Mesodermal cell (in vitro differentiated cells): ENCODE measurements at regions not wholly inside any gene's neighbourhood (a gene's known extent, or its start where the extent isn't known, plus 50 kb on each side); places are given as distances from the start of the nearest gene placed in this dataset.

Source experiments
- H3K27ac ChIP-seq: 2 replicates; pipeline ENCODE4 v1.7.0; 2013; ENCODE audit warnings: mild to moderate bottlenecking, low read depth, low read length, moderate library complexity; ENCODE audit not compliant: severe bottlenecking
- H3K36me3 ChIP-seq: 2 replicates; pipeline ENCODE4 v1.7.1; 2013; ENCODE audit warnings: mild to moderate bottlenecking, low read length, moderate library complexity; ENCODE audit not compliant: control insufficient read depth, insufficient read depth
- H3K4me1 ChIP-seq: one replicate; pipeline ENCODE4 v1.7.1; 2013; ENCODE audit warnings: mild to moderate bottlenecking, low read length; ENCODE audit not compliant: insufficient read depth, control insufficient read depth, poor library complexity, severe bottlenecking
- H3K4me3 ChIP-seq: 2 replicates; pipeline ENCODE4 v1.7.0; 2013; ENCODE audit warnings: low read length, control low read depth, mild to moderate bottlenecking; ENCODE audit not compliant: insufficient read depth, poor library complexity, severe bottlenecking; ENCODE audit errors: extremely low read depth
- H3K9me3 ChIP-seq: 2 replicates; pipeline ENCODE4 v1.7.1; 2013; ENCODE audit warnings: mild to moderate bottlenecking, low read length, moderate library complexity; ENCODE audit not compliant: control insufficient read depth
- WGBS, 2 experiments: methylation state at CpG; one replicate each; pipeline ENCODE4 v1.1.5; 2013; ENCODE audit warnings: missing lambda C conversion rate in 2 of 2; ENCODE audit not compliant: insufficient coverage in 2 of 2; 5-methylcytosine and 5-hydroxymethylcytosine counted together

- H3K4me1 ChIP-seq, result no peaks in the 10 kb centered on the region
- no CpG with 5 or more reads among the region's 3 CpGs for WGBS, 2 experiments
- H3K36me3 ChIP-seq, result no peaks in the 10 kb centered on the region
- peaks cover 5% of the 10 kb centered on the region for H3K9me3 ChIP-seq
- H3K4me3 ChIP-seq, result no peak overlapping the region
- no peak overlapping the region for H3K27ac ChIP-seq
These were observed 301.3 kb upstream of the RBMS1 start for GRCh38 chr2:160794926-160795325.

- no peaks in the 10 kb centered on the region for H3K4me1 ChIP-seq
- H3K9me3 ChIP-seq, result no peaks in the 10 kb centered on the region
- no peaks in the 10 kb centered on the region for H3K36me3 ChIP-seq
- no peak overlapping the region for H3K4me3 ChIP-seq
- no peak overlapping the region for H3K27ac ChIP-seq
These were observed 310.3 kb upstream of the RBMS1 start for GRCh38 chr2:160803881-160804280.

- no peak overlapping the region for H3K27ac ChIP-seq
- no peaks in the 10 kb centered on the region for H3K9me3 ChIP-seq
- H3K4me1 ChIP-seq, result no peaks in the 10 kb centered on the region
- 80 to 100% methylated on average over 1 to 2 of the region's 3 CpGs for WGBS, 2 experiments
- H3K4me3 ChIP-seq, result no peak overlapping the region
- no peaks in the 10 kb centered on the region for H3K36me3 ChIP-seq
These were observed 316.8 kb upstream of the RBMS1 start for GRCh38 chr2:160810406-160810805.

- no peak overlapping the region for H3K4me3 ChIP-seq
- no peaks in the 10 kb centered on the region for H3K36me3 ChIP-seq
- no peaks in the 10 kb centered on the region for H3K4me1 ChIP-seq
- H3K27ac ChIP-seq, result no peak overlapping the region
- WGBS, 2 experiments, result 87 to 100% methylated on average over 1 to 3 of the region's 6 CpGs
- H3K9me3 ChIP-seq, result no peaks in the 10 kb centered on the region
These were observed 319.4 kb upstream of the RBMS1 start for GRCh38 chr2:160812830-160813505.

GRCh38 chr2:160813506-160813858 lies 319.9 kb upstream of the RBMS1 start:
- Histone ChIP-seq H3K36me3 (no peaks in the 10 kb centered on the region), H3K4me3 (no peak overlapping the region), H3K4me1 (no peaks in the 10 kb centered on the region), H3K27ac (no peak overlapping the region), H3K9me3 (no peaks in the 10 kb centered on the region)
- 90 to 95% methylated on average over 5 of the region's 5 CpGs for WGBS, 2 experiments

GRCh38 chr2:160816916-160817499 lies 323.4 kb upstream of the RBMS1 start:
- Histone ChIP-seq H3K27ac (no peak overlapping the region), H3K4me3 (no peak overlapping the region), H3K9me3 (no peaks in the 10 kb centered on the region), H3K4me1 (no peaks in the 10 kb centered on the region), H3K36me3 (no peaks in the 10 kb centered on the region)
- 86 to 94% methylated on average over 2 of the region's 2 CpGs for WGBS, 2 experiments

GRCh38 chr2:160820691-160821090 lies 327.1 kb upstream of the RBMS1 start:
- H3K9me3 ChIP-seq, result no peaks in the 10 kb centered on the region
- H3K4me3 ChIP-seq, result no peak overlapping the region
- 85 to 88% methylated on average over 2 to 4 of the region's 7 CpGs for WGBS, 2 experiments
- H3K4me1 ChIP-seq, result no peaks in the 10 kb centered on the region
- H3K36me3 ChIP-seq, result no peaks in the 10 kb centered on the region
- no peak overlapping the region for H3K27ac ChIP-seq

- H3K36me3 ChIP-seq, result no peaks in the 10 kb centered on the region
- H3K27ac ChIP-seq, result no peak overlapping the region
- no peaks in the 10 kb centered on the region for H3K4me1 ChIP-seq
- H3K9me3 ChIP-seq, result no peaks in the 10 kb centered on the region
- H3K4me3 ChIP-seq, result no peak overlapping the region
These were observed 328.4 kb upstream of the RBMS1 start for GRCh38 chr2:160822006-160822405.

- H3K4me3 ChIP-seq, result no peak overlapping the region
- no peaks in the 10 kb centered on the region for H3K36me3 ChIP-seq
- H3K9me3 ChIP-seq, result no peaks in the 10 kb centered on the region
- no CpG with 5 or more reads among the region's 1 CpG for WGBS, 2 experiments
- no peaks in the 10 kb centered on the region for H3K4me1 ChIP-seq
- no peak overlapping the region for H3K27ac ChIP-seq
These were observed 331.8 kb upstream of the RBMS1 start for GRCh38 chr2:160825433-160825832.

GRCh38 chr2:160826496-160826895 lies 332.9 kb upstream of the RBMS1 start:
- Histone ChIP-seq H3K4me3 (no peak overlapping the region), H3K4me1 (no peaks in the 10 kb centered on the region), H3K36me3 (no peaks in the 10 kb centered on the region), H3K9me3 (no peaks in the 10 kb centered on the region), H3K27ac (no peak overlapping the region)

GRCh38 chr2:160828076-160828475 lies 332.2 kb upstream of the TANK start:
- no peaks in the 10 kb centered on the region for H3K36me3 ChIP-seq
- H3K4me1 ChIP-seq, result no peaks in the 10 kb centered on the region
- no peaks in the 10 kb centered on the region for H3K9me3 ChIP-seq
- H3K27ac ChIP-seq, result no peak overlapping the region
- H3K4me3 ChIP-seq, result no peak overlapping the region
- 60 to 100% methylated on average over 1 to 3 of the region's 3 CpGs for WGBS, 2 experiments
